ENCODE measurements at regions not wholly inside any gene's neighbourhood (a gene's known extent, or its start where the extent isn't known, plus 50 kb on each side); places are given as distances from the start of the nearest gene placed in this dataset.

- no peak overlapping the region for H2BK20ac ChIP-seq (ENCODE audit: low read depth, low read length, poor library complexity, severe bottlenecking)
- Mint-ChIP-seq H3K36me3 (ENCODE audit: insufficient read depth in 1 of 3, low read depth in 3 of 3) (peaks cover 0 to 5% (median 0%) of the 10 kb centered on the region in 3 experiments; a peak in 2 of 7 replicates), H3K4me3 (no peak overlapping the region), H3K4me1 (peaks cover 0 to 5% of the 10 kb centered on the region in 2 experiments; a peak in 2 of 4 replicates), H3K9me3 (peaks cover 0 to 6% of the 10 kb centered on the region in 2 experiments; a peak in 3 of 5 replicates), H3K27me3 (ENCODE audit: low read depth) (peaks cover 18% of the 10 kb centered on the region), H3K27ac (no peak overlapping the region)
- no peak for TF ChIP-seq CTCF (conservative IDR thresholded peaks at IDR 0.05)
- no peak overlapping the region for H3K4ac ChIP-seq (ENCODE audit: low read depth, low read length)
- WGBS (ENCODE audit: extremely low coverage, insufficient read length, low lambda C conversion rate), result no CpG with 5 or more reads among the region's 7 CpGs
- H3T11ph ChIP-seq (ENCODE audit: low read length), result no peak overlapping the region
- no peaks in the 10 kb centered on the region for H3K79me1 ChIP-seq (ENCODE audit: insufficient read depth, low read depth, low read length, poor library complexity, severe bottlenecking)
- DNase-seq, result no peak
- no peak overlapping the region for H4K5ac ChIP-seq (ENCODE audit: insufficient read length, low read depth, low read length)
- H3K23ac ChIP-seq (ENCODE audit: insufficient read length, low read depth, low read length), result no peak overlapping the region
- no peak overlapping the region for H3K56ac ChIP-seq (ENCODE audit: insufficient read length, low read depth, low read length)
- H3K79me2 ChIP-seq (ENCODE audit: insufficient read depth, low read length), result no peaks in the 10 kb centered on the region
- no peaks in the 10 kb centered on the region; the same call in 1 of the 2 replicates for H3K4me1 ChIP-seq (ENCODE audit: insufficient read depth, low read length)
- H2BK5ac ChIP-seq (ENCODE audit: insufficient read length, low read length), result no peak overlapping the region
- no peak overlapping the region for H4K8ac ChIP-seq (replicated peaks; ENCODE audit: insufficient read length, low read depth, low read length)
- H3K14ac ChIP-seq (ENCODE audit: insufficient read depth, low read length), result no peak overlapping the region
- H4K91ac ChIP-seq (ENCODE audit: insufficient read length, low read depth, low read length), result no peak overlapping the region
- no peaks in the 10 kb centered on the region for H4K20me1 ChIP-seq (ENCODE audit: control insufficient read depth, insufficient read depth, insufficient read length)
- no peak overlapping the region for H3K18ac ChIP-seq (ENCODE audit: insufficient read length, low read depth, low read length)
- no peak overlapping the region for H2AK5ac ChIP-seq (ENCODE audit: insufficient read length, low read length)
- no peaks in the 10 kb centered on the region for H3K9me3 ChIP-seq (ENCODE audit: control insufficient read depth, low read depth, low read length)
- no peak overlapping the region for H3K27ac ChIP-seq (ENCODE audit: insufficient read length, low read depth, low read length)
- H2BK15ac ChIP-seq (ENCODE audit: low read depth, low read length), result no peak overlapping the region
- H3K27me3 ChIP-seq (ENCODE audit: insufficient read depth, low read length), result no peaks in the 10 kb centered on the region; the same call in 1 of the 2 replicates
- H2BK12ac ChIP-seq (ENCODE audit: insufficient read length, low read depth, low read length), result no peak overlapping the region
- H2BK120ac ChIP-seq (ENCODE audit: low read depth, low read length, poor library complexity, severe bottlenecking), result no peak overlapping the region
- no peaks in the 10 kb centered on the region for H3K23me2 ChIP-seq (ENCODE audit: insufficient read length, low read depth, low read length, poor library complexity, severe bottlenecking)
- no peak overlapping the region for H2AFZ ChIP-seq (ENCODE audit: low read length)
- no peak overlapping the region for H3K4me2 ChIP-seq (ENCODE audit: insufficient read depth, insufficient read length, low read length)
- no peak overlapping the region for H3K9ac ChIP-seq (ENCODE audit: extremely low read depth, insufficient read length, low read length)
These were observed 114.1 kb downstream of the CD83 start for GRCh38 chr6:14231501-14232280.
